NB4 (cell line): ENCODE measurements at regions not wholly inside any gene's neighbourhood (a gene's known extent, or its start where the extent isn't known, plus 50 kb on each side); places are given as distances from the start of the nearest gene placed in this dataset.
"Not testable (repeated sequence)": the region's sequence is repeated elsewhere in the genome, so short reads cannot be mapped to it uniquely, and the experiment has no call there.

ENCODE experiments used
- CTCF ChIP-seq: IDR thresholded peaks from one replicate; pipeline ENCODE4 v1.5.1; 2012; ENCODE audit warnings: low read depth, low read length
- POLR2A ChIP-seq: IDR thresholded peaks from 2 replicates; pipeline ENCODE4 v1.6.1; 2011; ENCODE audit warnings: mild to moderate bottlenecking; ENCODE audit not compliant: insufficient read length; ENCODE audit errors: extremely low read depth

GRCh38 chr4:142897518-142897917 lies 51.4 kb upstream of the INPP4B start:
- TF ChIP-seq CTCF, POLR2A: not testable (repeated sequence)
